ENCODE measurements at regions not wholly inside any gene's neighbourhood (a gene's known extent, or its start where the extent isn't known, plus 50 kb on each side); places are given as distances from the start of the nearest gene placed in this dataset.
A peak's percentile ranks its signal among the peaks of the same experiment; 100 is the strongest.

DNA sequence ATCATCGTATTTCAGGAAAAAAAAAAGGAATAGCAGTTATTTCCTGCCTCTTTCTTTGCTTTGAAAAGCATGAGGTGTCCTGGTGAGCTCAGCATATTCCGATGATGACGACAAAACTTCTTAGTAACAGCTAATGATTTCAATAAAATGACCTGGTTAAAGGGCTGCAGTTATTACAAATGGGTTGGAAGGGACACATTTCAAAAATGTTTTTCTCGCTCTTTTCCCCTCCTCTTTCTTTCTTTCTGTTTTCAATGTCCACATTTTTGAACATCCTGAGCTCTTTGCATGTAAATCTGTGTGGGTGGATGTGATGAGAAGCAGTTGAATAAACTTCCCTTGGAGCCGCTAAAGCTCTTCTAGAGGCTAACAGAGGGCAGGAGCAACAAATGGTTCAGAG lies 186.8 kb upstream of the SLC27A6 start:
- TF ChIP-seq CREB1 (CRISPR knock-in tag; IDR thresholded peaks at IDR 0.05; ENCODE audit: low read depth) (peak; percentile 41; the same call in 1 of the 2 replicates), EZH2phosphoT487 (IDR thresholded peaks at IDR 0.05; ENCODE audit: unreplicated experiment) (no peak)
- Histone ChIP-seq H3K79me2 (replicated peaks; ENCODE audit: insufficient read depth) (no peaks in the 10 kb centered on the region), H3K9me2 (ENCODE audit: insufficient read depth) (no peaks in the 10 kb centered on the region; the same call in 1 of the 2 replicates), H3K4me1 (ENCODE audit: insufficient read depth) (peaks cover 23% of the 10 kb centered on the region), H2AFZ (peak overlapping the region; percentile 20; the same call in 1 of the 2 replicates), H3K4me2 (peak overlapping the region; percentile 10), H3F3A (replicated peaks; ENCODE audit: low read depth) (no peaks in the 10 kb centered on the region), H3K27me3 (ENCODE audit: insufficient read depth) (no peaks in the 10 kb centered on the region), H3K27ac (ENCODE audit: low read depth) (peak overlapping the region; percentile 4; the same call in 1 of the 2 replicates), H3K4me3 (no peak overlapping the region), H4K20me1 (replicated peaks; ENCODE audit: insufficient read depth) (no peaks in the 10 kb centered on the region), H3K36me3 (ENCODE audit: insufficient read depth) (no peaks in the 10 kb centered on the region)
- H3K27ac Mint-ChIP-seq: peak overlapping the region; percentile 63
- peak; percentile 13 for DNase-seq (ENCODE audit: low spot score)
- no peaks in the 10 kb centered on the region for H3K36me3 Mint-ChIP-seq (ENCODE audit: low read depth)
- peak overlapping the region; percentile 4; the same call in 1 of the 3 replicates for H3K4me3 Mint-ChIP-seq
- H3K27me3 Mint-ChIP-seq (ENCODE audit: insufficient read depth, low read depth, poor library complexity): no peaks in the 10 kb centered on the region
- peaks cover 34% of the 10 kb centered on the region for H3K4me1 Mint-ChIP-seq
- H3K9me3 Mint-ChIP-seq: no peaks in the 10 kb centered on the region
- ATAC-seq: peak; percentile 52

DNA sequence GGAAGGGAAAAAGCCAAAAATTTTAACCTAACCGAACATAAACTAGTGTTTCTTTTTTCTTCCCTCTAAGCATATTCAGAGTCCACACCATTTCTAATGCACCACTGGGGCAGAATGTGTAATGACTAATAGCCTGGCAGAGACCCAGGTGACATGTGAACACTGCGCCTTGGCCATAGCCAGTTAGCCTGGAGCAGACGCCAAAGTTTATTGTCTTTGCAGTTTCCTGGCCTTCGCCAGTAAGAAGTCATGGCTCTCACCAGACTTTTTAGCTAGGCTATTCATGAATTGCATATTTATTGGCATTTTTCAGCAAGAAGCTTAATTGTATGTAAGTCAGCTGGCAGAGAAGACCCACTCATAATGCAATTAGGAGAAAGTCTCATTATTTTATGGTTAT lies 182.8 kb upstream of the SLC27A6 start:
- Histone ChIP-seq H3K4me3 (no peak overlapping the region), H3K79me2 (replicated peaks; ENCODE audit: insufficient read depth) (no peaks in the 10 kb centered on the region), H3F3A (replicated peaks; ENCODE audit: low read depth) (no peaks in the 10 kb centered on the region), H3K4me1 (ENCODE audit: insufficient read depth) (peaks cover 16% of the 10 kb centered on the region), H3K4me2 (no peak overlapping the region), H2AFZ (no peak overlapping the region), H3K27me3 (ENCODE audit: insufficient read depth) (no peaks in the 10 kb centered on the region), H3K27ac (ENCODE audit: low read depth) (no peak overlapping the region), H3K9me2 (ENCODE audit: insufficient read depth) (no peaks in the 10 kb centered on the region; the same call in 1 of the 2 replicates), H3K36me3 (ENCODE audit: insufficient read depth) (no peaks in the 10 kb centered on the region), H4K20me1 (replicated peaks; ENCODE audit: insufficient read depth) (no peaks in the 10 kb centered on the region)
- Mint-ChIP-seq H3K27me3 (ENCODE audit: insufficient read depth, low read depth, poor library complexity) (no peaks in the 10 kb centered on the region), H3K4me3 (no peak overlapping the region), H3K36me3 (ENCODE audit: low read depth) (0 out of 3 replicates have a peak, but pooled peaks cover 3% of the 10 kb centered on the region), H3K4me1 (peaks cover 23% of the 10 kb centered on the region), H3K9me3 (peaks cover 4% of the 10 kb centered on the region; the same call in 1 of the 3 replicates), H3K27ac (no peak overlapping the region)
- no peak for ATAC-seq
- DNase-seq (ENCODE audit: low spot score): no peak
- no peak for TF ChIP-seq STAT1 (IDR thresholded peaks at IDR 0.05; ENCODE audit: unreplicated experiment)
- TF ChIP-seq, protein P1, sequence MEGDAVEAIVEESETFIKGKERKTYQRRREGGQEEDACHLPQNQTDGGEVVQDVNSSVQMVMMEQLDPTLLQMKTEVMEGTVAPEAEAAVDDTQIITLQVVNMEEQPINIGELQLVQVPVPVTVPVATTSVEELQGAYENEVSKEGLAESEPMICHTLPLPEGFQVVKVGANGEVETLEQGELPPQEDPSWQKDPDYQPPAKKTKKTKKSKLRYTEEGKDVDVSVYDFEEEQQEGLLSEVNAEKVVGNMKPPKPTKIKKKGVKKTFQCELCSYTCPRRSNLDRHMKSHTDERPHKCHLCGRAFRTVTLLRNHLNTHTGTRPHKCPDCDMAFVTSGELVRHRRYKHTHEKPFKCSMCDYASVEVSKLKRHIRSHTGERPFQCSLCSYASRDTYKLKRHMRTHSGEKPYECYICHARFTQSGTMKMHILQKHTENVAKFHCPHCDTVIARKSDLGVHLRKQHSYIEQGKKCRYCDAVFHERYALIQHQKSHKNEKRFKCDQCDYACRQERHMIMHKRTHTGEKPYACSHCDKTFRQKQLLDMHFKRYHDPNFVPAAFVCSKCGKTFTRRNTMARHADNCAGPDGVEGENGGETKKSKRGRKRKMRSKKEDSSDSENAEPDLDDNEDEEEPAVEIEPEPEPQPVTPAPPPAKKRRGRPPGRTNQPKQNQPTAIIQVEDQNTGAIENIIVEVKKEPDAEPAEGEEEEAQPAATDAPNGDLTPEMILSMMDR (conservative IDR thresholded peaks at IDR 0.05; ENCODE audit: low read depth in 2 of 2): no peak

DNA sequence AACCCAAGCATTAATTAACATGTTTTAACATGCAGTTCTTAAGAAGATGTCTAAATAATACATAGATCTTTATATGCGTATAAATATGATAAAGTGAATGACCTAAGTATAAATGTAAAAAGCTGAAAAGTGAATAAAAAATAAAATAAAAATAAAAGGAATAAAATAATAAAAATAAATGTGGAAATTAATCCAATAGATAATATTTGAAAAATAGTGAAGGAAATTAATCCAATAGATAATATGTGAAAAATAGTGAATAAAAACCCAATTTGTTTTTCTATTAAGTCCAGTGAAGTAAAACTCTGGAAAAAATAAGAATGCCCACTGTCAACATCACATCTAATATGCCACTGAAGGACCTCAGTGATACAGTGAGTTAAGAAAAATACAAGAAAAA lies 180.6 kb upstream of the SLC27A6 start:
- no peak for DNase-seq (ENCODE audit: low spot score)
- Mint-ChIP-seq H3K4me3 (no peak overlapping the region), H3K9me3 (peaks cover 4% of the 10 kb centered on the region; the same call in 1 of the 3 replicates), H3K27me3 (ENCODE audit: insufficient read depth, low read depth, poor library complexity) (no peaks in the 10 kb centered on the region), H3K36me3 (ENCODE audit: low read depth) (0 out of 3 replicates have a peak, but pooled peaks cover 3% of the 10 kb centered on the region), H3K27ac (no peak overlapping the region), H3K4me1 (peaks cover 5% of the 10 kb centered on the region; the same call in 2 of the 3 replicates)
- H3K4me3 ChIP-seq: no peak overlapping the region
- no peaks in the 10 kb centered on the region; the same call in 1 of the 2 replicates for H3K9me2 ChIP-seq (ENCODE audit: insufficient read depth)
- no peak overlapping the region for H2AFZ ChIP-seq
- H3K27ac ChIP-seq (ENCODE audit: low read depth): no peak overlapping the region
- ATAC-seq: no peak
- no peaks in the 10 kb centered on the region for H3K27me3 ChIP-seq (ENCODE audit: insufficient read depth)
- H3K79me2 ChIP-seq (replicated peaks; ENCODE audit: insufficient read depth): no peaks in the 10 kb centered on the region
- no peaks in the 10 kb centered on the region for H4K20me1 ChIP-seq (replicated peaks; ENCODE audit: insufficient read depth)
- H3K4me1 ChIP-seq (ENCODE audit: insufficient read depth): no peaks in the 10 kb centered on the region
- no peaks in the 10 kb centered on the region for H3F3A ChIP-seq (replicated peaks; ENCODE audit: low read depth)
- H3K36me3 ChIP-seq (ENCODE audit: insufficient read depth): no peaks in the 10 kb centered on the region
- no peak overlapping the region for H3K4me2 ChIP-seq
- no peak for TF ChIP-seq EZH2phosphoT487 (IDR thresholded peaks at IDR 0.05; ENCODE audit: unreplicated experiment)
- TF ChIP-seq ZNF331 (CRISPR knock-in tag; IDR thresholded peaks at IDR 0.05; ENCODE audit: low read depth): no peak
- no peak for TF ChIP-seq JUNB (IDR thresholded peaks at IDR 0.05; ENCODE audit: unreplicated experiment)
- TF ChIP-seq EZH2 (IDR thresholded peaks at IDR 0.05; ENCODE audit: low read depth, unreplicated experiment): no peak
- TF ChIP-seq, protein P2, sequence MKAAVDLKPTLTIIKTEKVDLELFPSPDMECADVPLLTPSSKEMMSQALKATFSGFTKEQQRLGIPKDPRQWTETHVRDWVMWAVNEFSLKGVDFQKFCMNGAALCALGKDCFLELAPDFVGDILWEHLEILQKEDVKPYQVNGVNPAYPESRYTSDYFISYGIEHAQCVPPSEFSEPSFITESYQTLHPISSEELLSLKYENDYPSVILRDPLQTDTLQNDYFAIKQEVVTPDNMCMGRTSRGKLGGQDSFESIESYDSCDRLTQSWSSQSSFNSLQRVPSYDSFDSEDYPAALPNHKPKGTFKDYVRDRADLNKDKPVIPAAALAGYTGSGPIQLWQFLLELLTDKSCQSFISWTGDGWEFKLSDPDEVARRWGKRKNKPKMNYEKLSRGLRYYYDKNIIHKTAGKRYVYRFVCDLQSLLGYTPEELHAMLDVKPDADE (IDR thresholded peaks at IDR 0.05): no peak
- TF ChIP-seq CREB1 (CRISPR knock-in tag; IDR thresholded peaks at IDR 0.05; ENCODE audit: low read depth): no peak
- TF ChIP-seq, protein P1 (conservative IDR thresholded peaks at IDR 0.05; ENCODE audit: low read depth in 2 of 2): no peak
- TF ChIP-seq, protein P3, sequence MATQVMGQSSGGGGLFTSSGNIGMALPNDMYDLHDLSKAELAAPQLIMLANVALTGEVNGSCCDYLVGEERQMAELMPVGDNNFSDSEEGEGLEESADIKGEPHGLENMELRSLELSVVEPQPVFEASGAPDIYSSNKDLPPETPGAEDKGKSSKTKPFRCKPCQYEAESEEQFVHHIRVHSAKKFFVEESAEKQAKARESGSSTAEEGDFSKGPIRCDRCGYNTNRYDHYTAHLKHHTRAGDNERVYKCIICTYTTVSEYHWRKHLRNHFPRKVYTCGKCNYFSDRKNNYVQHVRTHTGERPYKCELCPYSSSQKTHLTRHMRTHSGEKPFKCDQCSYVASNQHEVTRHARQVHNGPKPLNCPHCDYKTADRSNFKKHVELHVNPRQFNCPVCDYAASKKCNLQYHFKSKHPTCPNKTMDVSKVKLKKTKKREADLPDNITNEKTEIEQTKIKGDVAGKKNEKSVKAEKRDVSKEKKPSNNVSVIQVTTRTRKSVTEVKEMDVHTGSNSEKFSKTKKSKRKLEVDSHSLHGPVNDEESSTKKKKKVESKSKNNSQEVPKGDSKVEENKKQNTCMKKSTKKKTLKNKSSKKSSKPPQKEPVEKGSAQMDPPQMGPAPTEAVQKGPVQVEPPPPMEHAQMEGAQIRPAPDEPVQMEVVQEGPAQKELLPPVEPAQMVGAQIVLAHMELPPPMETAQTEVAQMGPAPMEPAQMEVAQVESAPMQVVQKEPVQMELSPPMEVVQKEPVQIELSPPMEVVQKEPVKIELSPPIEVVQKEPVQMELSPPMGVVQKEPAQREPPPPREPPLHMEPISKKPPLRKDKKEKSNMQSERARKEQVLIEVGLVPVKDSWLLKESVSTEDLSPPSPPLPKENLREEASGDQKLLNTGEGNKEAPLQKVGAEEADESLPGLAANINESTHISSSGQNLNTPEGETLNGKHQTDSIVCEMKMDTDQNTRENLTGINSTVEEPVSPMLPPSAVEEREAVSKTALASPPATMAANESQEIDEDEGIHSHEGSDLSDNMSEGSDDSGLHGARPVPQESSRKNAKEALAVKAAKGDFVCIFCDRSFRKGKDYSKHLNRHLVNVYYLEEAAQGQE (IDR thresholded peaks at IDR 0.05; ENCODE audit: unreplicated experiment): no peak

All from GM23338 (cell line).